Vagina (tissue), 2 donors: ENCODE measurements at regions not wholly inside any gene's neighbourhood (a gene's known extent, or its start where the extent isn't known, plus 50 kb on each side); places are given as distances from the start of the nearest gene placed in this dataset.

Experiments
- POLR2A ChIP-seq, 2 donors: fragments of 450-650 bp; IDR thresholded peaks; one replicate each; pipeline ENCODE4 v1.6.1; 2017; ENCODE audit warnings: antibody characterized with exemption in 2 of 2, mild to moderate bottlenecking in 2 of 2, moderate library complexity in 2 of 2
- POLR2AphosphoS5 ChIP-seq, 2 donors: sonication (generic); formaldehyde crosslinking; IDR thresholded peaks; one replicate each; pipeline ENCODE4 v1.9.0; 2017; ENCODE audit warnings: antibody characterized with exemption in 2 of 2, mild to moderate bottlenecking in 2 of 2, low read depth in 1 of 2; ENCODE audit not compliant: insufficient read depth in 1 of 2
- TF ChIP-seq, protein P1 (sequence below), 3 experiments: fragments of 450-650 bp in 2 of 3; fragments of 200-600 bp in 1 of 3; sonication (generic) in 1 of 3; IDR thresholded peaks; one replicate each; pipeline ENCODE4 v1.5.1; 2017 to 2019; ENCODE audit warnings: antibody characterized with exemption in 3 of 3, mild to moderate bottlenecking in 2 of 3, moderate library complexity in 2 of 3

DNA sequence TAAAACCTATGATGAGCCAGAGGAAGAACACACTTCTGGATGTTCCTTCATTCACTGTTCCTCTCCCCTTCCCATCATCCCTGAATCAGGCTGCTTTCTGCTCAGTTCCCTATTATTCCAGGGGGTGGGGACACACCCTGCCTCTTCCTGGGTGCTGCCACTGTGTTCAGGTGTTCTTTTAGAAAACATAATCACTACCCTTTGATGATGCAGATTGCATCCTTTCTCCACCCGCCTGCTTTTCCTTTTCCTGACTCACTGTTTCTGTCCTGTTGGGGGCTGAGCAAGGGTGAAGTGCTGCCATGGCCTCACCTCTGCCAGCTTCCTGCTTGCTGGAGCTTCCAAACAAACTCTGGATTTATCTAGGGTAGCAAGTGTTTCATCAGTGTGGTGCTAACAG lies 331.9 kb upstream of the GRIA1 start:
- TF ChIP-seq, protein P1, sequence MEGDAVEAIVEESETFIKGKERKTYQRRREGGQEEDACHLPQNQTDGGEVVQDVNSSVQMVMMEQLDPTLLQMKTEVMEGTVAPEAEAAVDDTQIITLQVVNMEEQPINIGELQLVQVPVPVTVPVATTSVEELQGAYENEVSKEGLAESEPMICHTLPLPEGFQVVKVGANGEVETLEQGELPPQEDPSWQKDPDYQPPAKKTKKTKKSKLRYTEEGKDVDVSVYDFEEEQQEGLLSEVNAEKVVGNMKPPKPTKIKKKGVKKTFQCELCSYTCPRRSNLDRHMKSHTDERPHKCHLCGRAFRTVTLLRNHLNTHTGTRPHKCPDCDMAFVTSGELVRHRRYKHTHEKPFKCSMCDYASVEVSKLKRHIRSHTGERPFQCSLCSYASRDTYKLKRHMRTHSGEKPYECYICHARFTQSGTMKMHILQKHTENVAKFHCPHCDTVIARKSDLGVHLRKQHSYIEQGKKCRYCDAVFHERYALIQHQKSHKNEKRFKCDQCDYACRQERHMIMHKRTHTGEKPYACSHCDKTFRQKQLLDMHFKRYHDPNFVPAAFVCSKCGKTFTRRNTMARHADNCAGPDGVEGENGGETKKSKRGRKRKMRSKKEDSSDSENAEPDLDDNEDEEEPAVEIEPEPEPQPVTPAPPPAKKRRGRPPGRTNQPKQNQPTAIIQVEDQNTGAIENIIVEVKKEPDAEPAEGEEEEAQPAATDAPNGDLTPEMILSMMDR (IDR thresholded peaks at IDR 0.05): no peak
- TF ChIP-seq POLR2AphosphoS5 (IDR thresholded peaks at IDR 0.05; ENCODE audit: insufficient read depth in 1 of 2, low read depth in 1 of 2) (no peak), POLR2A (IDR thresholded peaks at IDR 0.05) (no peak)
